K562 (cell line): ENCODE measurements at regions not wholly inside any gene's neighbourhood (a gene's known extent, or its start where the extent isn't known, plus 50 kb on each side); places are given as distances from the start of the nearest gene placed in this dataset.

Experiments used
- CC2D1A ChIP-seq: fragments of 450-650 bp; IDR thresholded peaks from 2 replicates; pipeline ENCODE4 v1.6.1; 2017; ENCODE audit warnings: mild to moderate bottlenecking
- CEBPB ChIP-seq: fragments of 450-650 bp; IDR thresholded peaks from 2 replicates; pipeline ENCODE4 v1.6.1; 2016; ENCODE audit warnings: missing genetic modification characterization, missing compliant biosample characterization
- E2F6 ChIP-seq, 2 experiments: IDR thresholded peaks; 2 replicates each; pipeline ENCODE4 v1.6.1; 2011; ENCODE audit warnings: borderline replicate concordance in 1 of 2, control low read depth in 1 of 2, low read depth in 1 of 2, low read length in 1 of 2, mild to moderate bottlenecking in 1 of 2, mixed read lengths in 1 of 2, moderate library complexity in 1 of 2; ENCODE audit not compliant: insufficient read depth in 1 of 2, insufficient read length in 1 of 2, poor library complexity in 1 of 2, severe bottlenecking in 1 of 2; ENCODE audit errors: extremely low read depth in 1 of 2
- GMEB1 ChIP-seq: fragments of 250-450 bp; sonication (Bioruptor Pico); IDR thresholded peaks from 2 replicates; pipeline ENCODE4 v1.4.0; 2020; ENCODE audit warnings: mild to moderate bottlenecking
- HES1 ChIP-seq: fragments of 450-650 bp; IDR thresholded peaks from 2 replicates; pipeline ENCODE4 v1.6.1; 2016; ENCODE audit warnings: low read depth, mild to moderate bottlenecking, moderate library complexity
- IRF1 ChIP-seq: sonication (generic); formaldehyde crosslinking; IDR thresholded peaks from 2 replicates; pipeline ENCODE4 v1.8.0; 2022; ENCODE audit warnings: missing genetic modification reagents, mild to moderate bottlenecking, borderline replicate concordance
- KHSRP ChIP-seq: fragments of 450-650 bp; IDR thresholded peaks from 2 replicates; pipeline ENCODE4 v1.6.1; 2017
- NCOA1 ChIP-seq: fragments of 450-650 bp; IDR thresholded peaks from 2 replicates; pipeline ENCODE4 v1.6.1; 2016; ENCODE audit warnings: low read depth
- NFXL1 ChIP-seq: fragments of 450-650 bp; formaldehyde crosslinking; IDR thresholded peaks from 2 replicates; pipeline ENCODE4 v1.4.0; 2021; ENCODE audit warnings: mild to moderate bottlenecking
- NFYB ChIP-seq: IDR thresholded peaks from 2 replicates; pipeline ENCODE4 v1.6.1; 2011; ENCODE audit warnings: mild to moderate bottlenecking, moderate library complexity; ENCODE audit not compliant: insufficient read length; ENCODE audit errors: extremely low read depth
- NR4A1 ChIP-seq, 2 experiments: fragments of 250-450 bp in 1 of 2; fragments of 450-650 bp in 1 of 2; sonication (Bioruptor Pico) in 1 of 2; IDR thresholded peaks; 2 replicates each; pipeline versions ENCODE4 v1.4.0 to v1.6.1; 2016 to 2020; ENCODE audit warnings: mild to moderate bottlenecking in 2 of 2, missing compliant biosample characterization in 1 of 2, missing genetic modification characterization in 1 of 2, moderate library complexity in 1 of 2
- RBM39 ChIP-seq: fragments of 200-400 bp; formaldehyde crosslinking; optimal IDR thresholded peaks from 2 replicates; pipeline ENCODE3; 2018; ENCODE audit warnings: low read depth, low read length
- SRSF3 ChIP-seq: fragments of 200-400 bp; formaldehyde crosslinking; IDR thresholded peaks from 2 replicates; pipeline ENCODE4 v1.6.1; 2016; ENCODE audit warnings: mild to moderate bottlenecking, low read length, moderate library complexity; ENCODE audit not compliant: insufficient read depth
- THAP12 ChIP-seq: fragments of 250-450 bp; sonication (Bioruptor Pico); IDR thresholded peaks from 2 replicates; pipeline ENCODE4 v1.9.0; 2021; ENCODE audit warnings: mild to moderate bottlenecking, inconsistent platforms
- U2AF2 ChIP-seq: fragments of 200-400 bp; formaldehyde crosslinking; optimal IDR thresholded peaks from 2 replicates; pipeline ENCODE3; 2017; ENCODE audit warnings: low read depth, mild to moderate bottlenecking, low read length
- ZKSCAN1 ChIP-seq: fragments of 150-350 bp; IDR thresholded peaks from 2 replicates; pipeline ENCODE4 v1.6.1; 2016; ENCODE audit warnings: low read depth, low read length
- ZNF23 ChIP-seq: fragments of 250-450 bp; sonication (Bioruptor Pico); IDR thresholded peaks from 2 replicates; pipeline ENCODE4 v1.4.0; 2020; ENCODE audit warnings: mild to moderate bottlenecking
- ZNF511 ChIP-seq: sonication (generic); formaldehyde crosslinking; IDR thresholded peaks from 2 replicates; pipeline ENCODE4 v1.8.0; 2022; ENCODE audit warnings: mild to moderate bottlenecking, missing genetic modification reagents
- ZNF583 ChIP-seq: fragments of 250-450 bp; sonication (Bioruptor Pico); IDR thresholded peaks from 2 replicates; pipeline ENCODE4 v1.4.0; 2020
- ZNF655 ChIP-seq: fragments of 250-450 bp; sonication (Bioruptor Pico); IDR thresholded peaks from 2 replicates; pipeline ENCODE4 v1.5.0; 2021

GRCh38 chr20:33915726-33916331 lies 77.9 kb upstream of the RALY start (continued):
- TF ChIP-seq KHSRP (no peak), SRSF3 (no peak), HES1 (no peak), GMEB1 (CRISPR knock-in tag) (no peak), ZNF511 (CRISPR knock-in tag) (no peak), NR4A1 (CRISPR knock-in tag; IDR thresholded peaks at IDR 0.05) (no peak), NR4A1 (tag; IDR thresholded peaks at IDR 0.05) (no peak), U2AF2 (no peak), ZNF655 (no peak), ZKSCAN1 (no peak), NFXL1 (CRISPR knock-in tag) (no peak), E2F6 (IDR thresholded peaks at IDR 0.05; ENCODE audit: borderline replicate concordance in 1 of 2, extremely low read depth in 1 of 2, insufficient read depth in 1 of 2, insufficient read length in 1 of 2, low read depth in 1 of 2, low read length in 1 of 2, poor library complexity in 1 of 2, severe bottlenecking in 1 of 2) (no peak), CC2D1A (peak; percentile 25; the same call in 1 of the 2 replicates), ZNF23 (no peak), IRF1 (CRISPR knock-in tag) (no peak), ZNF583 (CRISPR knock-in tag) (no peak), NCOA1 (no peak), NFYB (no peak), CEBPB (no peak), RBM39 (no peak), THAP12 (CRISPR knock-in tag) (no peak)
